ENCODE measurements at regions not wholly inside any gene's neighbourhood (a gene's known extent, or its start where the extent isn't known, plus 50 kb on each side); places are given as distances from the start of the nearest gene placed in this dataset.

DNA sequence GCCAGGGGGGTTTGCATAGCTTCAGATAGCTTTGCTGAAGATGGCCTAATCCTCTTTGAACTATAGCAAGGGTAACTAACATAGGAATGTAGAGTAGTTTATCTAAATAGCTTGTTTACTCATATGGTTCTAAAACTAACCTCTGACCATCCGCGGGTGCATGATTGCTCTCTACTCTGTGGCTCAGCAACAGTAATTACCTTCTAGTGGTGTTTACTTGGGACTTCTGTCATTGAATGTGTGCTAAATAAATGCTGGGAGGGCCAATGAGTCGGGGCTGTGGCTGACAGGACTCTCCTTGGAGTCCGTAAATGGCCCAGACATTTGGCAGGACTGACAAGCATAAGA, 1461.9 kb downstream of the UQCRFS1 start:
- Histone ChIP-seq H3K4me1 (ENCODE audit: control insufficient read depth in 3 of 3, insufficient read depth in 3 of 3, low read length in 3 of 3) (peaks cover 7 to 12% (median 11%) of the 10 kb centered on the region in 3 donors), H3K9me3 (ENCODE audit: control insufficient read depth in 3 of 3, low read length in 3 of 3) (no peaks in the 10 kb centered on the region), H3K27me3 (ENCODE audit: control insufficient read depth in 3 of 3, insufficient read depth in 3 of 3, low read length in 3 of 3) (no peaks in the 10 kb centered on the region), H3K27ac (ENCODE audit: low read depth, low read length) (no peak overlapping the region), H3K9ac (ENCODE audit: low read depth in 1 of 3, low read length in 3 of 3) (no peak overlapping the region), H3K4me3 (ENCODE audit: low read length in 3 of 3) (no peak overlapping the region), H3K36me3 (ENCODE audit: control insufficient read depth in 3 of 3, insufficient read depth in 3 of 3, low read length in 3 of 3) (no peaks in the 10 kb centered on the region)

DNA sequence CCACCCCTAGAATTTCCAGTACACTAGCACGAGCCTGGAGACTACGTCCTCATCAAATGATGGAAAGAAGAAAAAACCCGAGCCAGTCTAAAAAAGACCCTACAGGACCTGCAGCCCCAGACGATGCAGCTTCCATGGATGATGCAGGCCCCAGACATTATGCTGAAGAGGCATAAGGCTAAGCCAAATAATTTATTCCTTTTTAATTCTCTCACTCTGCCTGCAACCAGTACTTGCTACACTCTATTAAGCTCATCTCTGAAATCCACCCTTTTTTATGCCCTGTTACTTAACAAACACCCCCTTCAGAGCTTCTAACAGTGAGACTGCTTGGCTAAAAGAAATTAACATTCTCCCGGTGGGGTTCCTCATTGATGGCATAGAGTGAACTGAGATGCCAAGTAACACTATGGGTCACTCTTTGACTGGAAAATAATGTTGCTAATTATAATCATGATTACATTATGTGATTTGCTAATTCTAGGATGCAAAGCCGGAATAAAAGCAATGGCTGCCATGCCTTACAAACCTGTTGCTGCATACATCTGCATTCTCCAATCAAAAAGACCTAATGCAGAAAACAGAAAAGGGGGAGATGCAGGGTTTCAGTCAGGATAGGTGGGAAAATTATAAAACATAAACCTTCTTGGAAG, 1462.4 kb downstream of the UQCRFS1 start:
- H3K9ac ChIP-seq (ENCODE audit: low read depth in 1 of 3, low read length in 3 of 3) = no peak overlapping the region
- H3K27ac ChIP-seq (ENCODE audit: low read depth, low read length) = no peak overlapping the region
- H3K27me3 ChIP-seq (ENCODE audit: control insufficient read depth in 3 of 3, insufficient read depth in 3 of 3, low read length in 3 of 3) = no peaks in the 10 kb centered on the region
- peaks cover 10 to 15% (median 15%) of the 10 kb centered on the region in 3 donors for H3K4me1 ChIP-seq (ENCODE audit: control insufficient read depth in 3 of 3, insufficient read depth in 3 of 3, low read length in 3 of 3)
- no peaks in the 10 kb centered on the region for H3K9me3 ChIP-seq (ENCODE audit: control insufficient read depth in 3 of 3, low read length in 3 of 3)
- H3K4me3 ChIP-seq (ENCODE audit: low read length in 3 of 3) = no peak overlapping the region
- peaks cover 0 to 2% (median 0%) of the 10 kb centered on the region in 3 donors for H3K36me3 ChIP-seq (ENCODE audit: control insufficient read depth in 3 of 3, insufficient read depth in 3 of 3, low read length in 3 of 3)

DNA sequence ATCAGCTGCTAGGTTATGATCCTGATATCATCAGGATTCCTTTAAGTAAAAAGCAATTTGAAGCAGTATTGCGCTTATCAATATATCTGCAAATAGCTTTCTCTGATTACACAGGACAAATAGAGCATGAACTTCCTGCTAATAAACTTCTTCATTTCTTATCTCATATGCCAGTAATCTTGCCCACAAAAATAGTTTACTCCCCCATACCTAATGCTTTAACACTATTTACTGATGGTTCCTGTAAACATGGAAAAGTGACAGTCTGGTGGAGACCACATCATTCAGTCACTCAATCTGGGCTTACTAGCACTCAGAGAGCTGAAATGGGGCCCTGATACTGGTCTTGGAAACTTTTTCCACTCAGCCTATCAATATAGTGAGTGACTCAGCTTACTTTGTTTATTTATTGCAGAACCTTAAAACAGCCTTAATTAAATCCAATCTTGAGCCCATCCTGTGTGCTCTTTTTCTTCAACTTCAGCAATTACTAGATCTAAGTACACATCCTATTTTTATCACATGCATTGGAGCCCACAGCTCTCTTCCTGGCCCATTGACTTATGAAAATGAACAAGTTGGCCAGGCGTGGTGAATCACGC, 1464.3 kb downstream of the UQCRFS1 start:
- peaks cover 15 to 28% (median 16%) of the 10 kb centered on the region in 3 donors for H3K4me1 ChIP-seq (ENCODE audit: control insufficient read depth in 3 of 3, insufficient read depth in 3 of 3, low read length in 3 of 3)
- H3K27me3 ChIP-seq (ENCODE audit: control insufficient read depth in 3 of 3, insufficient read depth in 3 of 3, low read length in 3 of 3) = no peaks in the 10 kb centered on the region
- no peaks in the 10 kb centered on the region for H3K9me3 ChIP-seq (ENCODE audit: control insufficient read depth in 3 of 3, low read length in 3 of 3)
- H3K36me3 ChIP-seq (ENCODE audit: control insufficient read depth in 3 of 3, insufficient read depth in 3 of 3, low read length in 3 of 3) = peaks cover 0 to 2% (median 0%) of the 10 kb centered on the region in 3 donors
- H3K4me3 ChIP-seq (ENCODE audit: low read length in 3 of 3) = no peak overlapping the region
- no peak overlapping the region for H3K27ac ChIP-seq (ENCODE audit: low read depth, low read length)
- H3K9ac ChIP-seq (ENCODE audit: low read depth in 1 of 3, low read length in 3 of 3) = no peak overlapping the region

DNA sequence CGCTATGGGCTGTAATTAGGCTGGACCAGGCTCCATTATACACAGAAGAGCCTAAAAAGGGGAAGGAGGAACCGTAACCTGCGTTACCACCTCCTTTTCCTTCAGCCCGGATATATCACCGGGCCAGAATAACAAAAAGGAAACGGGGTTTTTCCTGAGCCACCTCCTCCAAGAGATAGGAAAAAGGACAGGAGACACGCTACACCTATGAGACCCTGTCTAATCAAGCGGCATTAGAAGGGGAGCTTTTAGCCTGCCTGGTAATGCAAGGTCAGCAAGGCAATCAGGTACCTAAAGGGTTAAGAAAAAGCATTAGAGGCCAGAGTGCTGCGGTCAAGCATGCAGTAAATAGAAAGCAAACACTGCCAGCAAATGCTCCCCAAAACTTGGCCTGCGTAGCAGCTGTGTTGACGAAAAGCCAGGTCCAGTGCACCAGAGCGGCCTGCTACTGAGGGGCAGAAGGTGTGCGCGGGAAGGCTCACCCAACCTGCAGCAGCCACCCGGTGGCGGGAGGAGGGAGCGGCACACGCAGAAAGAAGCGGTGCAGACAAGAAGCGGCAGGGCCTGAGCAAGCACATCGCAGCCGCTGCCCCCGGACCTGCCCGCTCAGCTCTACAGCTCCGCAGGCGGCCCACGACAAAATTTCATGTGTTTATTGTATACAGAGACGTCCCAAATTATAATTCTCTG, 1466.1 kb downstream of the UQCRFS1 start:
- no peaks in the 10 kb centered on the region for H3K9me3 ChIP-seq (ENCODE audit: control insufficient read depth in 3 of 3, low read length in 3 of 3)
- peak overlapping the region in 1 of 3 donors; percentile 40 for H3K9ac ChIP-seq (ENCODE audit: low read depth in 1 of 3, low read length in 3 of 3)
- H3K36me3 ChIP-seq (ENCODE audit: control insufficient read depth in 3 of 3, insufficient read depth in 3 of 3, low read length in 3 of 3) = peaks cover 0 to 2% (median 0%) of the 10 kb centered on the region in 3 donors

DNA sequence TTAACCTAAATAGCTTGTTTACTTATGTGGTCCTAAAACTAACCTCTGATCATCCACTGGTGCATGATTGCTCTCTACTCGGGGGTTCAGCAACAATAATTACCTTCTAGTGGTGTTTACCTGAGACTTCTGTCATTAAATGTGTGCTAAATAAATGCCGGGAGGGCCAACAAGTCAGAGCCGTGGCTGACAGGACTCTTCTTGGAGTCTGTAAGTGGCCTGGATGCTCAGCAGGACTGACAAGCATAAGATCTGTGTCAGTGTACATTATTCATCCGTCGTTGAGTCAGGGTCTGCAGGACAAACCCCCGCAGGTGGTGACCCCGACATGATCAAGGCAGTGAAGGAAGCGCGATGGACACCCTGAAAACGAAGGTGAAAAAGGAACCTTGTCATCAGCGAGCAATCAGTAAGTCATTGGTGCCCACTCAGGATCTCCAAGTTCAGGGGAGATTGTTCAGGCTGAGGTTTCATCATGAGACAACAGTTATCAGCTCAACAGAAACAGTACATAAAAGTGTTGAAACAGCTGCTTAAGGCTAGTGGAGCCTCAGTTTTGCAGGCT, 1466.9 kb downstream of the UQCRFS1 start:
- Histone ChIP-seq H3K27ac (ENCODE audit: low read depth, low read length) (no peak overlapping the region), H3K4me1 (ENCODE audit: control insufficient read depth in 3 of 3, insufficient read depth in 3 of 3, low read length in 3 of 3) (peaks cover 15 to 28% (median 16%) of the 10 kb centered on the region in 3 donors), H3K27me3 (ENCODE audit: control insufficient read depth in 3 of 3, insufficient read depth in 3 of 3, low read length in 3 of 3) (no peaks in the 10 kb centered on the region), H3K4me3 (ENCODE audit: low read length in 3 of 3) (no peak overlapping the region), H3K36me3 (ENCODE audit: control insufficient read depth in 3 of 3, insufficient read depth in 3 of 3, low read length in 3 of 3) (peaks cover 0 to 2% (median 0%) of the 10 kb centered on the region in 3 donors), H3K9me3 (ENCODE audit: control insufficient read depth in 3 of 3, low read length in 3 of 3) (no peaks in the 10 kb centered on the region), H3K9ac (ENCODE audit: low read depth in 1 of 3, low read length in 3 of 3) (no peak overlapping the region)

More for the DNA sequence above, 1466.1 kb downstream of the UQCRFS1 start:
- Histone ChIP-seq H3K4me3 (ENCODE audit: low read length in 3 of 3) (peak overlapping the region in 2 of 3 donors; percentile 44 to 58), H3K27me3 (ENCODE audit: control insufficient read depth in 3 of 3, insufficient read depth in 3 of 3, low read length in 3 of 3) (no peaks in the 10 kb centered on the region), H3K27ac (ENCODE audit: low read depth, low read length) (no peak overlapping the region), H3K4me1 (ENCODE audit: control insufficient read depth in 3 of 3, insufficient read depth in 3 of 3, low read length in 3 of 3) (peaks cover 15 to 28% (median 16%) of the 10 kb centered on the region in 3 donors)

DNA sequence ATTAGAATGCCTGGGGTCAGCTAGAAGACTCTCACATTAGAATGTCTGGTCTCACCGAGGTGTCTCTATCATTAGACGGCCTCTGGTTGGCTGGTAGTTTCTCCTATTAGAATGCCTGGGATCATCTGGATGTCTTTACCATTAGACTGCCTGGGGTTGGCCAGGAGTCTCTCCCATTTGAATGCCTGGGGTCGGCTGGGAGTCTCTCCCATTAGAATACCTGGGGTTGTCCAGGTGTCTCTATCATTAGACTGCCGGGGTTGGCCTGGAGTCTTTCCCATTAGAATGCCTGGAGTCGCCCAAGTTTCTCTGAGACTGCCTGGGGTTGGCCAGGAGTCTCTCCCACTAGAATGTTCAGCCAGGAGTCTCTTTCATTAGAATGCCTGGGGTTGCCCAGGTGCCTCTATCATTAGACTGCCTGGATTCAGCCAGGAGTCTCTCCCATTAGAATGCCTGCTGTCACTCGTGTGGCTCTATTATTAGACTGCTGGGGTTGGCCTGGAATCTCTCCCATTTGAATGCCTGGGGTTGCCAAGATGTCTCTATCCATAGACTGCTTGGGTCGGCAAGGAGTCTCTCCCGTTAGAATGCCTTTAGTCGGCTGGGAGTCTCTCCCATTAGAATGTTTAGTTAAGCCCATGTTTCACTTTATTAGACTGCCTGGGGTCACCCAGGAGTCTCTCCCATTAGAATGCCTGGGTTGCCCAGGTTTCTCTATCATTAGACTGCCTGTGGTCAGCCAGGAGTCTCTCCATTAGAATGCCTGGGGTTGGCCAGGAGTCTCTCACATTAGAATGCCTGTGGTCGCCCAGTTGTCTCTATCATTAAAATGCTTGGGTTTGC, 1467.8 kb downstream of the UQCRFS1 start:
- Histone ChIP-seq H3K4me1 (ENCODE audit: control insufficient read depth in 3 of 3, insufficient read depth in 3 of 3, low read length in 3 of 3) (peaks cover 15 to 28% (median 16%) of the 10 kb centered on the region in 3 donors), H3K27ac (ENCODE audit: low read depth, low read length) (peak overlapping the region; percentile 70), H3K9ac (ENCODE audit: low read depth in 1 of 3, low read length in 3 of 3) (no peak overlapping the region), H3K4me3 (ENCODE audit: low read length in 3 of 3) (no peak overlapping the region), H3K36me3 (ENCODE audit: control insufficient read depth in 3 of 3, insufficient read depth in 3 of 3, low read length in 3 of 3) (peaks cover 0 to 2% (median 0%) of the 10 kb centered on the region in 3 donors), H3K27me3 (ENCODE audit: control insufficient read depth in 3 of 3, insufficient read depth in 3 of 3, low read length in 3 of 3) (no peaks in the 10 kb centered on the region), H3K9me3 (ENCODE audit: control insufficient read depth in 3 of 3, low read length in 3 of 3) (no peaks in the 10 kb centered on the region)

DNA sequence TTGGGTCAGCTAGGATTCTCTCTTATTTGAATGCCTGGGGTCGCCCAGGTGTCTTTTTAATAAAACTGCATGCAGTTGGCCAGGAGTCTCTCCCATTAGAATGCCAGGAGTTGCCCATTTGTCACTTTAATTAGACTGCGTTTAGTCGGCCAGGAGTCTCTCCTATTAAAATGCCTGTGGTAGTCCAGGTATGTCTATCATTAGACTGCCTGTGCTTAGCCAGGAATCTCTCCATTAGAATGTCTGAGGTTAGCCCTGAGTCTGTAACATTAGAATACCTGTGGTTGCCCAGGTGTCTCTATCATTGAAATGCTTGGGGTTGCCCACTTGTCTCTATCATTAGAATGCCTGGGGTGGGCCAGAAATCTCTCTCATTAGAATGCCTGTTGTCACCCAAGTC, 1470.9 kb downstream of the UQCRFS1 start:
- peaks cover 0 to 5% (median 2%) of the 10 kb centered on the region in 3 donors for H3K36me3 ChIP-seq (ENCODE audit: control insufficient read depth in 3 of 3, insufficient read depth in 3 of 3, low read length in 3 of 3)
- H3K27ac ChIP-seq (ENCODE audit: low read depth, low read length) = no peak overlapping the region
- no peaks in the 10 kb centered on the region for H3K27me3 ChIP-seq (ENCODE audit: control insufficient read depth in 3 of 3, insufficient read depth in 3 of 3, low read length in 3 of 3)
- H3K4me1 ChIP-seq (ENCODE audit: control insufficient read depth in 3 of 3, insufficient read depth in 3 of 3, low read length in 3 of 3) = peaks cover 14 to 27% (median 16%) of the 10 kb centered on the region in 3 donors
- H3K9me3 ChIP-seq (ENCODE audit: control insufficient read depth in 3 of 3, low read length in 3 of 3) = no peaks in the 10 kb centered on the region
- no peak overlapping the region for H3K4me3 ChIP-seq (ENCODE audit: low read length in 3 of 3)
- H3K9ac ChIP-seq (ENCODE audit: low read depth in 1 of 3, low read length in 3 of 3) = no peak overlapping the region

DNA sequence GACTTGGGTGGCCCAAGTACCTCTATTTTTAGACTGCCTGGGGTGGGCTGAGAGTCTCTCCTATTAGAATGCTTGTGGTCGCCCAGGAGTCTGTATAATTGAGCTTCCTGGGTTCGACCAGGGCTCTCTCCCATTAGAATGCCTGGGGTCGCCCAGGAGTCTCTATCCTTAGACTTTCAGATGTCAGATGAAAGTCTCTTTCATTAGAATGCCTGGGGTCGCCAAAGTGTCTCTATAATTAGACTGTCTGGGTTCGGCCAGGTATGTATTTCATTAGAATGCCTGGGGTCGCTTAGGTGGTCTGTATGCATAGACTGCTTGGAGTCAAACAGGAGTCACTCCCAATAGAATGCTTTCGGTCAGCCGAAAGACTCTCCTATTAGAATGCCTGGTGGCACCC, 1471.7 kb downstream of the UQCRFS1 start:
- H3K9me3 ChIP-seq (ENCODE audit: control insufficient read depth in 3 of 3, low read length in 3 of 3) = no peaks in the 10 kb centered on the region
- no peak overlapping the region for H3K9ac ChIP-seq (ENCODE audit: low read depth in 1 of 3, low read length in 3 of 3)
- no peak overlapping the region for H3K27ac ChIP-seq (ENCODE audit: low read depth, low read length)
- peaks cover 6 to 19% (median 11%) of the 10 kb centered on the region in 3 donors for H3K4me1 ChIP-seq (ENCODE audit: control insufficient read depth in 3 of 3, insufficient read depth in 3 of 3, low read length in 3 of 3)
- no peak overlapping the region for H3K4me3 ChIP-seq (ENCODE audit: low read length in 3 of 3)
- no peaks in the 10 kb centered on the region for H3K27me3 ChIP-seq (ENCODE audit: control insufficient read depth in 3 of 3, insufficient read depth in 3 of 3, low read length in 3 of 3)
- H3K36me3 ChIP-seq (ENCODE audit: control insufficient read depth in 3 of 3, insufficient read depth in 3 of 3, low read length in 3 of 3) = peaks cover 0 to 5% (median 2%) of the 10 kb centered on the region in 3 donors

DNA sequence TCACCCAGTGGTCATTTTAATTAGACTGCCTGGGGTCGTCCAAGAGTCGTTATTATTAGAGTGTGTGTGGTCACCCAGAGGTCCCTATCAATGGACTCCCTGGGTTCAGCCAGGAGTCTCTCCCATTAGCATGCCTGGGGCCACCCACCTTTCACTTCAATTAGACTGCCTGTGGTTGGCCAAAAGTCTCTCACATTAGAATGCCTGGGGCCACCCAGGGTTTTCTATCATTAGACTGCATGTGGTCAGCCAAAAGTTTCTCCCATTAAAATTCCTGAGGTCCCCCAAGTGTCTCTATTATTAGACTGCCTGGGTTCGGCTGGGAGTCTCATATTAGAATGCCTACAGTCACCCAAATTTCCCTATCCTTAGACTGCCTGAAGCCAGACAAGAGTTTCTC, 1472.6 kb downstream of the UQCRFS1 start:
- Histone ChIP-seq H3K27me3 (ENCODE audit: control insufficient read depth in 3 of 3, insufficient read depth in 3 of 3, low read length in 3 of 3) (no peaks in the 10 kb centered on the region), H3K9me3 (ENCODE audit: control insufficient read depth in 3 of 3, low read length in 3 of 3) (no peaks in the 10 kb centered on the region), H3K36me3 (ENCODE audit: control insufficient read depth in 3 of 3, insufficient read depth in 3 of 3, low read length in 3 of 3) (peaks cover 0 to 5% (median 3%) of the 10 kb centered on the region in 3 donors), H3K4me3 (ENCODE audit: low read length in 3 of 3) (no peak overlapping the region), H3K27ac (ENCODE audit: low read depth, low read length) (no peak overlapping the region), H3K4me1 (ENCODE audit: control insufficient read depth in 3 of 3, insufficient read depth in 3 of 3, low read length in 3 of 3) (peaks cover 0 to 13% (median 6%) of the 10 kb centered on the region in 3 donors), H3K9ac (ENCODE audit: low read depth in 1 of 3, low read length in 3 of 3) (no peak overlapping the region)
